NCI-H2196 treated with DMSO at 0.1 percent for 48 hours (cell line): ENCODE measurements at regions not wholly inside any gene's neighbourhood (a gene's known extent, or its start where the extent isn't known, plus 50 kb on each side); places are given as distances from the start of the nearest gene placed in this dataset.

ENCODE experiments used
- DNase-seq: peaks from one replicate; lab custom pipeline; 2025; ENCODE audit not compliant: unreplicated experiment; lab: John Stamatoyannopoulos, UW

GRCh38 chr5:7000310-7000709 lies 287.1 kb downstream of the TENT4A start:
- DNase-seq = no peak

DNA sequence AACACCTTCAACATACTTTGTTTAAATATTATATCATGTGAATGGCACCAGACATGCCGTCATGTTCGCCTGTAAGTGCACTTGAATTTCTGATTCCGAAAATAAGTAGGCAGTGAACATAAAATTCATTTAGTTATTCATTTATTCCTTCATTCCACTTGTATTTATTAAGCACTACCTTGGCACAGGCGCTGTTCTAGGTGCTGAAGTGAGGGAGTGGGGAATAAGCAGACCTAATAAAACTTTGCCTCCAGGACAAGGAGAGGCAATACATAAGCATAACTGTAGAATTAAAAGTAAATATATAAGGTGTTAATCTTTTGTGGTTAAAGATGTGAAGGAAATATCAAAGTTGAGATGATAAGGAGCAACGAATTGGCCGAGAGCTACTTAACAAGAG lies 297.4 kb downstream of the TENT4A start:
- DNase-seq = no peak

DNA sequence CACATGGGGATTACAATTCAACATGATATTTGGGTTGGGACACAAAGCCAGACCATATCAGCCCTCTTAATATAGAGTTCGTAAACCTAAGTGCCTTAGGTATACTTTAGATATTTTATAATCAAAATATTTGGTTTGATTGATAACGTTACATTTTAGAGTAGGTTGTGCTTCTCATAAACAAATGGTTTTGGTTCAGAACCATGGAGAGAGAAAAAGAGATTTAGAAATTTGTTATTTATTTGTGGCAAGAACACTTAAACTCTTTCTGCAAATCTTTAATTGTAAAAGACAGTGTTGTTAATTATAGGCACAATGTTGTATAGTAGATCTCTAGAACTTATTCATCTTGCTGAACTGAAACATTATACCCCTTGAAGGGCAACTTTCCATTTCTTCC lies 298.8 kb downstream of the TENT4A start:
- no peak for DNase-seq

DNA sequence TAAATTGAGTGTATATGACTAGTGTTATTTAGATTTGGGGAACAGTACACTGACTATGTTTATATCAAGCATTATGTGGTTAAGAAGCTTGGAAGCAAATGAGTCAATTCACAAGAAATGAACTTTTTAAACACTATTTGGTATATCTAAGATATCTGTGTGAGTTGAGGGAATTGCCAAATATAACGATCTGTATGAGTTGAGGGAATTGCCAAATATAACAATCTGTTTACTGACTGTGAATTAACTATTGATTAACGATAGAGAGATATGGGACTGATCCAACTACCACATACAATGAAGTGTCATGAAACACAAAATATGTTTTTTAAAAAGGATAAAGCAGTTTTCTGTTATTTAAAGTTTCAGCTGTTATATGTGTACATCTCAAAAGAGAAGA lies 301.4 kb downstream of the TENT4A start:
- no peak for DNase-seq

DNA sequence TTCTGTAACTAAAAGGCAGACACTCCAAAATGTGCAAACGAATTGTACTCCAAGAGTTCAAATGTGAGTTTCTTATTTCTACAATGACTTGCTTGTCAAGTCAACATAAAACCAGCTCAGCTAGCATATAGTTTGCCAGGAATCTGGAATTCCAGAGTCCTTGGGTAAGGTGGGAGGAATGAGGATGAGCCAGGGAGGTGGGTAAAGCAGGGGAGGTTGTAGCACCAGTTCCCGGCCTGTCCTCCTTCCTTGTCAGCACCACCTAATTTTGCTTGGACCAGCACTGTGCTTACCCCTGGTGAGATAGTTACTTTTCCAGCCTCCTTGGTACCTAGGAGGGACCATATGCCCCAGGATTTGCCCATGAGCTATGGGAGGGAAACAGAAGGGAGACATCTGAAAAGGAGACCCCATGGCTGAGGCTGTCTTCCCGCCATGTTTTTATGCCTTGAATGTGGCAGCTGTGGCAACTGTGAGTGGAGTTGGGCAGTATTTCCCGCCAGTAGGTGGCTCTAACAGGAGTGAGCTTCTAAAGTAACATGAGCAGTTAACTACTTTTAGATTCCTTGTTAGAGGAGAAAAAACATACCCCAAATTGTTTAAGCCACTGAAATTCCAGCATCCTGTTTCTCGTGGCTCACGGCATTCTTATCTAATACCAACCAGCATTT lies 302.5 kb downstream of the TENT4A start:
- DNase-seq = no peak

- no peak for DNase-seq
Observed at GRCh38 chr5:7016999-7017747, 303.9 kb downstream of the TENT4A start.

DNA sequence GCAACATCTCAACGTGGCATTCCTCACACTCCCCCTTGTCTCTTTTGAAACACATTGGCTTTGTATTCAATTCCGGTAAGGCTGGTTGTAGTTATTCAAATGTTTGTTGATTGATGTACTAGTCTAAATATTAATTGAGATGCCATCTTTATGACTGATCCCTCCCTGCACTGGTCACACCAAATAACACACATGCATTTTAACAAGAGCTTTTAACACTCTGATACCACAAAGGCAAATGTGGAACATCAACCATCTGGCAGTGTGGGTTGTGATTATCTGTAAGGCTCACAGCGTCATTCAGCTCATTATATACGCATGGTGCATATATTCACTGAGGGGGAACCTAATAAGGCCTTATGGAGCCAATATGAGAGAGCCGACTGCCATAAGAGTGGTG lies 305.0 kb downstream of the TENT4A start:
- DNase-seq = no peak

- no peak for DNase-seq
Observed at GRCh38 chr5:7018601-7019000, 305.4 kb downstream of the TENT4A start.

GRCh38 chr5:7036192-7036835 lies 323.1 kb downstream of the TENT4A start:
- no peak for DNase-seq

DNA sequence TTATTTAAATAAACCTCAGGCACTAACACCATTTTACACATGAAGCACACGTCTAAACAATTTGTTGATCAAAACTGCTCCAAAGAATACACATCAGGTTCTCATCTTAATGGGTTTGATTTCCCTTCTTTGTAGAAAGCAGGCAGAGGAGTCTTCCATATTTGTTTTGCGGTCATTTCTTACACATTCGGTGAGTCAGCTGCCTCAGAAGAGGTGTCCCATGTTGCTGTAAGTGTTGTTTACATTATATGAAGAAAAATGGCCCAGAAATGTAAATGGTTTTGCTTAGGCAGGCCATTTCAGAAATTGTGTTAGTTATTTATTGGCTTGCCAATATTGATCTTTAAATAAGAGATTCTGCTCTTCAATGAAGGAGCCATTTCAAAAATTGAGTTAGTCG lies 325.8 kb downstream of the TENT4A start:
- no peak for DNase-seq

DNA sequence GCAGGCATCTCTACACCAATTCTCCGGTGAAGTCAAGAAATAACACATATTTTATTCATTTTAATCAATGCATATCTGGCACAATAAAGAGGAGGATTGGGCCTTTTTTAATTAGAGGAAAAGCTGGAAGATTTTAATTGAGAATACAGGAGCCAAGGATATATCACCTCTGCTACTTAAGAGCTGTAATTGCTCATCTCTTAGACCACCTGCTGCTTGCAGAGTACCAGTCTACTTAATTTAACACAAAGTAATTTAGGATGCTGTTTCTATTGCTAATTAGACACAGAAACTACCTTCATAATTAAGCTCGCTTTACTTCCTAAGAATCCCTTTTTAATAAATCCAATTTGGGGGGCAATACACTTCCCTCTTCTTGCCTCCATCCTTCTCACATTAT lies 326.9 kb downstream of the TENT4A start:
- DNase-seq = no peak

- DNase-seq = no peak
Observed at GRCh38 chr5:7043797-7044196, 330.6 kb downstream of the TENT4A start.

DNA sequence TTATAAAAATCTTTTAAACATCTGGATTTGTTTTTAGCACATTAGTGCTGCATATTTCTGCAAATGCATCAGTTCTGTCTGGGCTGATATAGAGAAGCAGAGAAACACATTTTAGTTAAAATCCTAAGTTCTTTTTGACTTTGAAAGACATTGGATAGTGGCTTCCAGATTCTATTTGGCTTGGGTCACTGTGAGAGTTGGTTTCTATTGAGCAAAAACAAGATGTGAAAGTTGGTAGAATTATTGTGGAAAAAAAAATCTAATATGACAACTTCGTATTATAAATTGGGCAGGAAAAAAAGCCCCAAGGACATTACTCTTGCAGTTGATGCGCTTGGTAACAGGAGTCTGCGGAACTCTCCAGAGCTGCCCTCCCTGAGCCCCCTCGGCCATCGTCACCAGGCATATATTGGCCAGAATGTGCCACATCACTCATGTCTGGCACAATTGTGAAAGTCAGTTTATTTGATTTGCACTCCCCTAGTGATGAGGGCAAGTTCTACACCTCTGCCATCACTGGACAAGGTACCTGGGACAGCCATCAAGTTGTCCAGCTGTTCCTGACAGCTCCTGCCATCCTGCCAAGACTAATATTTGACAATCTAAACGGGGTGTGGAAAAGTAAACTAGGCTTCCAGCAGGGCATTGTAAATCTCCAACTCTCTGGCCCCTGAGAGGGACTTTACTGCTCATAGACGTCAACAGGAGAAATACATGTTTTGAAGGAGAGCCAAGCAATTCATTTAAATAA lies 334.5 kb downstream of the TENT4A start:
- no peak for DNase-seq

GRCh38 chr5:7050986-7051385 lies 337.8 kb downstream of the TENT4A start:
- no peak for DNase-seq

GRCh38 chr5:7053125-7053524 lies 339.9 kb downstream of the TENT4A start:
- DNase-seq = no peak

DNA sequence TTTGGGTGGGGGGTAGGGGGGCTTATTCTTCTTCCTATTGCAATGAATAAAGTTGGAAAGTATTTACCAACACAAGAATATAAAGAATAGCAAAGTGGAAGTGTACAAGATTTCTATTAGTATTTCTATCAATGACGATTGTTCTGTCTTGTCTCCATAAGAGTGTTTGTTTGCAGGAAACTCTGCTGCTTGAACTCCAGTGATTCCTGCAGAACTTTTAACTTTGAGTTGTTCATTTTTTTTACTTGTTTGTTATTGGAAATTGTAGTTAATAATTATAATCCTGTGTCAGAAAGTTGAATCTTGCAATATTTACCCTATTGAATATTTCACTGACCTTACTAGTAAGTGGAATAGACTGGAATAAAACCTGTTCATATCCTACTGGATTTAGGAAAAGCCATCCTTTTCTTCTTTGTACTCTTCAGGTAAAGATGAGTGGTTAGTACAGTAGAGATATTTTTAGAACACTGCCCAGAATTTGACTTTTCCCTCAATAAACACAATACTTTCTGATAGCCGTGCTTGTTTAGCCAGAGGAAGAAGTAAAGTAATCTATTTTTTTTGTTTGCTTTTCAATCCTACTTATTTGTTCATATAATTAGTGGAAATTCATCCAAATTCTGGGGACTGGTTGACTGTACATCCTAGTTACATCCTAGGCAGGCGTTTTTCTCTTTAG lies 340.4 kb downstream of the TENT4A start:
- no peak for DNase-seq

- DNase-seq = no peak
Observed at GRCh38 chr5:7066471-7067235, 329.3 kb upstream of the ADCY2 start.

DNA sequence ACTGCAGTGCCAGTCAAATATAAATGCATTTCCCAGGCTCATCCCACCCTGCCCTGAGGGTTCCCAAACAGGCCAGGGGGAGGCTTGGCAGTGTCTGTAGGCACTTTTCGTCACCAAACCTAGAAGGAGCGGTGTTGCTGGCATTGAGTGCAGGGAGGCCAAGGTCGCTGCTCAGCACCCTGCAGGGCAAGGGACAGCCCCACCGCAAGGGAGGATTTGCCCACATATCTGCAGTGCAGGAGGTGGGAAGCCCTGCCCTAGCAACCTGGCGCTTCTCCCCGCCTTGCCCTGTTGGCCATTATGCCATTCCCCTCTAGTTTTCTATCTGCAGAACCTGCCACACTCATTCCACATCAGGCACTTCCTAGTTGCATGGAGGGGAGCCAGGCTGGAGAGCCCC lies 327.8 kb upstream of the ADCY2 start:
- no peak for DNase-seq

DNA sequence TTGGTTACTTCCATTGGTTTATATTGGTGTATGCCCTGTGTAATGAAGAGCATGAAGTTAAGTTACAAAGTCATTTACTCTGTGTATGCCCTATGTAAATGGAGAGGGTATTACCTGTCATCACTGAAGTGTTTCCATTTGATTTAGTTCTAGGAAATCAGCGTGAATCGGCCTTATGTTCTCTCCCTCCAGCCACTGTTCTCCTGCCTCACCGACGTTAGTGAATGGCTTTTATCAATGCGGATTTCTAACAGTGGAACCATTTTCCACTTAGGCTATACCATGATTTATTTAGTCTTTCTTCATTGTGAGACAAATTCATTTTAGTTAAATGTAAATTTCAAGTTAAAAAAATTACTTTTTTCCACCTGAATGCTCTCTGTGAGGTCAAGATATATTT lies 327.0 kb upstream of the ADCY2 start:
- no peak for DNase-seq

GRCh38 chr5:7072188-7072587 lies 323.8 kb upstream of the ADCY2 start:
- no peak for DNase-seq
